ENCODE measurements at regions not wholly inside any gene's neighbourhood (a gene's known extent, or its start where the extent isn't known, plus 50 kb on each side); places are given as distances from the start of the nearest gene placed in this dataset.

- H3K9me3 Mint-ChIP-seq (ENCODE audit: low read depth), result no peaks in the 10 kb centered on the region
- H3K4me1 Mint-ChIP-seq (ENCODE audit: low read depth), result peaks cover 3% of the 10 kb centered on the region
- H3K4me3 Mint-ChIP-seq (ENCODE audit: low read depth), result no peak overlapping the region
- TF ChIP-seq CTCF (IDR thresholded peaks at IDR 0.05; ENCODE audit: unreplicated experiment), result no peak
- no peak overlapping the region for H3K27ac Mint-ChIP-seq
- H3K27me3 Mint-ChIP-seq, result no peaks in the 10 kb centered on the region
- no peak for DNase-seq (ENCODE audit: low spot score, unreplicated experiment)
- H3K36me3 Mint-ChIP-seq (ENCODE audit: insufficient read depth), result no peaks in the 10 kb centered on the region
Measured at GRCh38 chr4:23333556-23333945, 556.3 kb downstream of the PPARGC1A start.

- TF ChIP-seq CTCF (IDR thresholded peaks at IDR 0.05; ENCODE audit: unreplicated experiment), result no peak
- Mint-ChIP-seq H3K27ac (no peak overlapping the region), H3K27me3 (no peaks in the 10 kb centered on the region), H3K9me3 (ENCODE audit: low read depth) (no peaks in the 10 kb centered on the region), H3K36me3 (ENCODE audit: insufficient read depth) (no peaks in the 10 kb centered on the region), H3K4me3 (ENCODE audit: low read depth) (no peak overlapping the region), H3K4me1 (ENCODE audit: low read depth) (peaks cover 3% of the 10 kb centered on the region)
- no peak for DNase-seq (ENCODE audit: low spot score, unreplicated experiment)
Measured at GRCh38 chr4:23332313-23332712, 557.5 kb downstream of the PPARGC1A start.

GRCh38 chr4:23327120-23327519 is 562.7 kb downstream of the PPARGC1A start:
- peaks cover 1% of the 10 kb centered on the region for H3K4me1 Mint-ChIP-seq (ENCODE audit: low read depth)
- H3K9me3 Mint-ChIP-seq (ENCODE audit: low read depth), result peaks cover 4% of the 10 kb centered on the region
- H3K27ac Mint-ChIP-seq, result no peak overlapping the region
- H3K27me3 Mint-ChIP-seq, result no peaks in the 10 kb centered on the region
- DNase-seq (ENCODE audit: low spot score, unreplicated experiment), result no peak
- no peaks in the 10 kb centered on the region for H3K36me3 Mint-ChIP-seq (ENCODE audit: insufficient read depth)
- H3K4me3 Mint-ChIP-seq (ENCODE audit: low read depth), result no peak overlapping the region
- no peak for TF ChIP-seq CTCF (IDR thresholded peaks at IDR 0.05; ENCODE audit: unreplicated experiment)

- no peak overlapping the region for H3K27ac Mint-ChIP-seq
- no peak for TF ChIP-seq CTCF (IDR thresholded peaks at IDR 0.05; ENCODE audit: unreplicated experiment)
- H3K36me3 Mint-ChIP-seq (ENCODE audit: insufficient read depth), result no peaks in the 10 kb centered on the region
- peaks cover 4% of the 10 kb centered on the region for H3K4me1 Mint-ChIP-seq (ENCODE audit: low read depth)
- no peaks in the 10 kb centered on the region for H3K27me3 Mint-ChIP-seq
- H3K9me3 Mint-ChIP-seq (ENCODE audit: low read depth), result peaks cover 4% of the 10 kb centered on the region
- no peak for DNase-seq (ENCODE audit: low spot score, unreplicated experiment)
- no peak overlapping the region for H3K4me3 Mint-ChIP-seq (ENCODE audit: low read depth)
Measured at GRCh38 chr4:23324021-23324690, 565.7 kb downstream of the PPARGC1A start.

- Mint-ChIP-seq H3K36me3 (ENCODE audit: insufficient read depth) (no peaks in the 10 kb centered on the region), H3K27ac (no peak overlapping the region), H3K4me3 (ENCODE audit: low read depth) (no peak overlapping the region), H3K27me3 (no peaks in the 10 kb centered on the region), H3K9me3 (ENCODE audit: low read depth) (peaks cover 4% of the 10 kb centered on the region), H3K4me1 (ENCODE audit: low read depth) (peaks cover 4% of the 10 kb centered on the region)
- no peak for DNase-seq (ENCODE audit: low spot score, unreplicated experiment)
- no peak for TF ChIP-seq CTCF (IDR thresholded peaks at IDR 0.05; ENCODE audit: unreplicated experiment)
Measured at GRCh38 chr4:23323436-23323835, 566.4 kb downstream of the PPARGC1A start.

All from progenitor cell of endocrine pancreas (in vitro differentiated cells).